ENCODE measurements at regions not wholly inside any gene's neighbourhood (a gene's known extent, or its start where the extent isn't known, plus 50 kb on each side); places are given as distances from the start of the nearest gene placed in this dataset.
"Not testable (repeated sequence)": the region's sequence is repeated elsewhere in the genome, so short reads cannot be mapped to it uniquely, and the experiment has no call there.

GRCh38 chr3:107142786-107143575 is 234.3 kb upstream of the CCDC54 start:
- ATAC-seq (no peak), DNase-seq (ENCODE audit: low spot score) (no peak)

GRCh38 chr3:107150675-107151074 is 226.6 kb upstream of the CCDC54 start:
- DNase-seq (ENCODE audit: low spot score) (no peak), ATAC-seq (no peak)

GRCh38 chr3:107153981-107154380 is 223.3 kb upstream of the CCDC54 start:
- no peak for ATAC-seq

GRCh38 chr3:107172411-107172810 is 204.8 kb upstream of the CCDC54 start:
- DNase-seq (ENCODE audit: low spot score), result no peak
- ATAC-seq, result no peak

More at GRCh38 chr3:107153981-107154380, 223.3 kb upstream of the CCDC54 start:
- DNase-seq (ENCODE audit: low spot score), result no peak

- DNase-seq (ENCODE audit: low spot score) (no peak), ATAC-seq (no peak)
Observed at GRCh38 chr3:107184375-107184774, 192.9 kb upstream of the CCDC54 start.

- DNase-seq (ENCODE audit: low spot score) (no peak), ATAC-seq (no peak)
Observed at GRCh38 chr3:107188262-107188661, 189.0 kb upstream of the CCDC54 start.

- ATAC-seq (no peak), DNase-seq (ENCODE audit: low spot score) (no peak)
Observed at GRCh38 chr3:107189158-107189791, 188.0 kb upstream of the CCDC54 start.

GRCh38 chr3:107193116-107193515 is 184.1 kb upstream of the CCDC54 start:
- no peak for ATAC-seq
- no peak for DNase-seq (ENCODE audit: low spot score)

GRCh38 chr3:107198581-107199181 is 178.6 kb upstream of the CCDC54 start:
- ATAC-seq (no peak), DNase-seq (ENCODE audit: low spot score) (no peak)

- DNase-seq (ENCODE audit: low spot score) (no peak), ATAC-seq (no peak)
Observed at GRCh38 chr3:107201146-107201545, 176.1 kb upstream of the CCDC54 start.

- not testable (repeated sequence) for DNase-seq (ENCODE audit: low spot score); ATAC-seq
Observed at GRCh38 chr3:107202885-107203284, 174.4 kb upstream of the CCDC54 start.

GRCh38 chr3:107204121-107204520 is 173.1 kb upstream of the CCDC54 start:
- no peak for ATAC-seq
- no peak for DNase-seq (ENCODE audit: low spot score)

- ATAC-seq (no peak), DNase-seq (ENCODE audit: low spot score) (no peak)
Observed at GRCh38 chr3:107205358-107205757, 171.9 kb upstream of the CCDC54 start.

- peak; percentile 89 for ATAC-seq
- no peak for DNase-seq (ENCODE audit: low spot score)
Observed at GRCh38 chr3:107206141-107206540, 171.1 kb upstream of the CCDC54 start.

- DNase-seq (ENCODE audit: low spot score) (no peak), ATAC-seq (no peak)
Observed at GRCh38 chr3:107206945-107207344, 170.3 kb upstream of the CCDC54 start.

GRCh38 chr3:107208100-107208499 is 169.1 kb upstream of the CCDC54 start:
- DNase-seq (ENCODE audit: low spot score) (no peak), ATAC-seq (peak; percentile 88)

GRCh38 chr3:107208796-107209195 is 168.4 kb upstream of the CCDC54 start:
- no peak for DNase-seq (ENCODE audit: low spot score)
- no peak for ATAC-seq

GRCh38 chr3:107209302-107209990 is 167.8 kb upstream of the CCDC54 start:
- DNase-seq (ENCODE audit: low spot score), result no peak
- ATAC-seq, result no peak

GRCh38 chr3:107211608-107212007 is 165.6 kb upstream of the CCDC54 start:
- DNase-seq (ENCODE audit: low spot score) (no peak), ATAC-seq (no peak)

- DNase-seq (ENCODE audit: low spot score), result no peak
- ATAC-seq, result no peak
Observed at GRCh38 chr3:107212618-107213017, 164.6 kb upstream of the CCDC54 start.

GRCh38 chr3:107213044-107213669 is 164.1 kb upstream of the CCDC54 start:
- no peak for ATAC-seq

More at GRCh38 chr3:107213044-107213669, 164.1 kb upstream of the CCDC54 start:
- no peak for DNase-seq (ENCODE audit: low spot score)
